SH-SY5Y (cell line): ENCODE measurements at regions not wholly inside any gene's neighbourhood (a gene's known extent, or its start where the extent isn't known, plus 50 kb on each side); places are given as distances from the start of the nearest gene placed in this dataset.

Experiments
- GATA2 ChIP-seq: IDR thresholded peaks from 2 replicates; pipeline ENCODE4 v1.6.1; 2011; ENCODE audit warnings: mild to moderate bottlenecking, low read depth, low read length
- GATA3 ChIP-seq: IDR thresholded peaks from 2 replicates; pipeline ENCODE4 v1.6.1; 2011; ENCODE audit warnings: low read depth, mild to moderate bottlenecking, low read length, moderate library complexity

GRCh38 chr10:125473143-125473793, 209.7 kb downstream of the TEX36 start:
- TF ChIP-seq GATA2 = no peak
- TF ChIP-seq GATA3 = no peak
